ENCODE measurements at regions not wholly inside any gene's neighbourhood (a gene's known extent, or its start where the extent isn't known, plus 50 kb on each side); places are given as distances from the start of the nearest gene placed in this dataset.

GRCh38 chr2:228545748-228546145 is 364.3 kb upstream of the SPHKAP start:
- WGBS, 2 donors (ENCODE audit: extremely low coverage in 2 of 2, insufficient read length in 2 of 2, insufficient replicate concordance in 1 of 2), result no CpG with 5 or more reads among the region's 2 CpGs
- Histone ChIP-seq H3K27ac (replicated peaks; ENCODE audit: low read length) (no peak overlapping the region), H2BK120ac (ENCODE audit: low read depth, low read length) (no peak overlapping the region), H3K4me2 (ENCODE audit: insufficient read depth, low read length, poor library complexity, severe bottlenecking) (no peak overlapping the region), H3K9ac (ENCODE audit: low read depth, low read length, poor library complexity) (no peak overlapping the region), H3K4me1 (ENCODE audit: control insufficient read depth in 2 of 2, insufficient read depth in 1 of 2, low read depth in 1 of 2, low read length in 2 of 2) (no peaks in the 10 kb centered on the region), H3K4ac (ENCODE audit: low read length) (no peak overlapping the region), H2BK5ac (ENCODE audit: low read length) (no peak overlapping the region), H3K79me1 (ENCODE audit: low read depth, low read length) (no peaks in the 10 kb centered on the region), H2AK5ac (ENCODE audit: low read depth, low read length) (no peak overlapping the region), H2BK15ac (ENCODE audit: low read length) (no peak overlapping the region), H3K36me3 (replicated peaks in 1 of 2; ENCODE audit: control insufficient read depth in 2 of 2, insufficient read depth in 2 of 2, low read length in 2 of 2) (no peaks in the 10 kb centered on the region), H3K9me3 (replicated peaks in 1 of 2; ENCODE audit: control insufficient read depth in 2 of 2, insufficient read depth in 1 of 2, low read depth in 1 of 2, low read length in 2 of 2) (no peaks in the 10 kb centered on the region), H4K8ac (ENCODE audit: low read depth, low read length) (no peak overlapping the region), H4K91ac (ENCODE audit: low read depth, low read length, poor library complexity) (no peak overlapping the region), H2AFZ (ENCODE audit: low read length) (no peak overlapping the region), H3K23ac (ENCODE audit: low read depth, low read length, poor library complexity) (no peak overlapping the region), H3K4me3 (ENCODE audit: low read length in 2 of 2) (no peak overlapping the region), H3K18ac (ENCODE audit: low read length) (no peak overlapping the region), H3K27me3 (ENCODE audit: control insufficient read depth in 3 of 3, insufficient read depth in 3 of 3, low read depth in 1 of 3, low read length in 3 of 3) (no peaks in the 10 kb centered on the region), H2BK12ac (ENCODE audit: low read length) (no peak overlapping the region), H3K14ac (ENCODE audit: low read length) (no peak overlapping the region)
- no peak for DNase-seq (ENCODE audit: low spot score)

- H4K8ac ChIP-seq (ENCODE audit: low read depth, low read length), result no peak overlapping the region
- H2BK12ac ChIP-seq (ENCODE audit: low read length), result no peak overlapping the region
- H3K14ac ChIP-seq (ENCODE audit: low read length), result no peak overlapping the region
- no peaks in the 10 kb centered on the region for H3K9me3 ChIP-seq (replicated peaks in 1 of 2; ENCODE audit: control insufficient read depth in 2 of 2, insufficient read depth in 1 of 2, low read depth in 1 of 2, low read length in 2 of 2)
- no peak overlapping the region for H2BK120ac ChIP-seq (ENCODE audit: low read depth, low read length)
- H3K9ac ChIP-seq (ENCODE audit: low read depth, low read length, poor library complexity), result no peak overlapping the region
- no CpG with 5 or more reads among the region's 4 CpGs for WGBS, 2 donors (ENCODE audit: extremely low coverage in 2 of 2, insufficient read length in 2 of 2, insufficient replicate concordance in 1 of 2)
- H2BK5ac ChIP-seq (ENCODE audit: low read length), result no peak overlapping the region
- no peak overlapping the region for H4K91ac ChIP-seq (ENCODE audit: low read depth, low read length, poor library complexity)
- H3K27me3 ChIP-seq (ENCODE audit: control insufficient read depth in 3 of 3, insufficient read depth in 3 of 3, low read depth in 1 of 3, low read length in 3 of 3), result no peaks in the 10 kb centered on the region
- no peak overlapping the region for H3K23ac ChIP-seq (ENCODE audit: low read depth, low read length, poor library complexity)
- H3K4me1 ChIP-seq (ENCODE audit: control insufficient read depth in 2 of 2, insufficient read depth in 1 of 2, low read depth in 1 of 2, low read length in 2 of 2), result no peaks in the 10 kb centered on the region
- H3K18ac ChIP-seq (ENCODE audit: low read length), result no peak overlapping the region
- H2AFZ ChIP-seq (ENCODE audit: low read length), result no peak overlapping the region
- no peak for DNase-seq (ENCODE audit: low spot score)
- H2AK5ac ChIP-seq (ENCODE audit: low read depth, low read length), result no peak overlapping the region
- no peak overlapping the region for H3K27ac ChIP-seq (replicated peaks; ENCODE audit: low read length)
- no peak overlapping the region for H3K4me2 ChIP-seq (ENCODE audit: insufficient read depth, low read length, poor library complexity, severe bottlenecking)
- no peak overlapping the region for H3K4ac ChIP-seq (ENCODE audit: low read length)
- H3K4me3 ChIP-seq (ENCODE audit: low read length in 2 of 2), result no peak overlapping the region
- no peaks in the 10 kb centered on the region for H3K79me1 ChIP-seq (ENCODE audit: low read depth, low read length)
- H3K36me3 ChIP-seq (replicated peaks in 1 of 2; ENCODE audit: control insufficient read depth in 2 of 2, insufficient read depth in 2 of 2, low read length in 2 of 2), result no peaks in the 10 kb centered on the region
- H2BK15ac ChIP-seq (ENCODE audit: low read length), result no peak overlapping the region
Observed at GRCh38 chr2:228545041-228545747, 363.7 kb upstream of the SPHKAP start.

- Histone ChIP-seq H2BK120ac (ENCODE audit: low read depth, low read length) (no peak overlapping the region), H3K27ac (replicated peaks; ENCODE audit: low read length) (no peak overlapping the region), H4K8ac (ENCODE audit: low read depth, low read length) (no peak overlapping the region), H3K14ac (ENCODE audit: low read length) (no peak overlapping the region), H3K18ac (ENCODE audit: low read length) (no peak overlapping the region), H3K9ac (ENCODE audit: low read depth, low read length, poor library complexity) (no peak overlapping the region), H3K4ac (ENCODE audit: low read length) (no peak overlapping the region), H2BK5ac (ENCODE audit: low read length) (no peak overlapping the region), H3K27me3 (ENCODE audit: control insufficient read depth in 3 of 3, insufficient read depth in 3 of 3, low read depth in 1 of 3, low read length in 3 of 3) (no peaks in the 10 kb centered on the region), H2BK15ac (ENCODE audit: low read length) (no peak overlapping the region), H4K91ac (ENCODE audit: low read depth, low read length, poor library complexity) (no peak overlapping the region), H3K23ac (ENCODE audit: low read depth, low read length, poor library complexity) (no peak overlapping the region), H3K4me1 (ENCODE audit: control insufficient read depth in 2 of 2, insufficient read depth in 1 of 2, low read depth in 1 of 2, low read length in 2 of 2) (no peaks in the 10 kb centered on the region), H2AK5ac (ENCODE audit: low read depth, low read length) (no peak overlapping the region), H3K79me1 (ENCODE audit: low read depth, low read length) (no peaks in the 10 kb centered on the region), H3K9me3 (replicated peaks in 1 of 2; ENCODE audit: control insufficient read depth in 2 of 2, insufficient read depth in 1 of 2, low read depth in 1 of 2, low read length in 2 of 2) (no peaks in the 10 kb centered on the region), H3K36me3 (replicated peaks in 1 of 2; ENCODE audit: control insufficient read depth in 2 of 2, insufficient read depth in 2 of 2, low read length in 2 of 2) (no peaks in the 10 kb centered on the region), H2BK12ac (ENCODE audit: low read length) (no peak overlapping the region), H3K4me3 (ENCODE audit: low read length in 2 of 2) (no peak overlapping the region), H2AFZ (ENCODE audit: low read length) (no peak overlapping the region), H3K4me2 (ENCODE audit: insufficient read depth, low read length, poor library complexity, severe bottlenecking) (no peak overlapping the region)
- DNase-seq (ENCODE audit: low spot score), result no peak
Observed at GRCh38 chr2:228543117-228543516, 361.6 kb upstream of the SPHKAP start.

GRCh38 chr2:228542277-228542676 is 360.8 kb upstream of the SPHKAP start:
- Histone ChIP-seq H2AFZ (ENCODE audit: low read length) (no peak overlapping the region), H3K4me3 (ENCODE audit: low read length in 2 of 2) (no peak overlapping the region), H3K4ac (ENCODE audit: low read length) (no peak overlapping the region), H2BK5ac (ENCODE audit: low read length) (no peak overlapping the region), H3K4me1 (ENCODE audit: control insufficient read depth in 2 of 2, insufficient read depth in 1 of 2, low read depth in 1 of 2, low read length in 2 of 2) (no peaks in the 10 kb centered on the region), H3K18ac (ENCODE audit: low read length) (no peak overlapping the region), H4K8ac (ENCODE audit: low read depth, low read length) (no peak overlapping the region), H2AK5ac (ENCODE audit: low read depth, low read length) (no peak overlapping the region), H2BK15ac (ENCODE audit: low read length) (no peak overlapping the region), H3K27me3 (ENCODE audit: control insufficient read depth in 3 of 3, insufficient read depth in 3 of 3, low read depth in 1 of 3, low read length in 3 of 3) (no peaks in the 10 kb centered on the region), H3K23ac (ENCODE audit: low read depth, low read length, poor library complexity) (no peak overlapping the region), H3K36me3 (replicated peaks in 1 of 2; ENCODE audit: control insufficient read depth in 2 of 2, insufficient read depth in 2 of 2, low read length in 2 of 2) (no peaks in the 10 kb centered on the region), H3K4me2 (ENCODE audit: insufficient read depth, low read length, poor library complexity, severe bottlenecking) (no peak overlapping the region), H4K91ac (ENCODE audit: low read depth, low read length, poor library complexity) (no peak overlapping the region), H3K79me1 (ENCODE audit: low read depth, low read length) (no peaks in the 10 kb centered on the region), H3K27ac (replicated peaks; ENCODE audit: low read length) (no peak overlapping the region), H3K9ac (ENCODE audit: low read depth, low read length, poor library complexity) (no peak overlapping the region), H2BK120ac (ENCODE audit: low read depth, low read length) (no peak overlapping the region), H3K14ac (ENCODE audit: low read length) (no peak overlapping the region), H2BK12ac (ENCODE audit: low read length) (no peak overlapping the region), H3K9me3 (replicated peaks in 1 of 2; ENCODE audit: control insufficient read depth in 2 of 2, insufficient read depth in 1 of 2, low read depth in 1 of 2, low read length in 2 of 2) (no peaks in the 10 kb centered on the region)
- no peak for DNase-seq (ENCODE audit: low spot score)
- WGBS, 2 donors (ENCODE audit: extremely low coverage in 2 of 2, insufficient read length in 2 of 2, insufficient replicate concordance in 1 of 2), result 100% methylated on average over 1 of the region's 4 CpGs; no CpG with 5 or more reads in 1 of the 2 donors

Data from neuronal stem cell (in vitro differentiated cells).